Uterus (tissue), 2 donors: ENCODE measurements at regions not wholly inside any gene's neighbourhood (a gene's known extent, or its start where the extent isn't known, plus 50 kb on each side); places are given as distances from the start of the nearest gene placed in this dataset.

ENCODE experiments used
- POLR2A ChIP-seq, 2 donors: fragments of 450-650 bp; IDR thresholded peaks; one replicate each; pipeline ENCODE4 v1.6.1; 2016; ENCODE audit warnings: antibody characterized with exemption in 2 of 2, mild to moderate bottlenecking in 1 of 2, moderate library complexity in 1 of 2
- TF ChIP-seq, protein P1 (sequence below), 4 experiments: fragments of 200-600 bp in 2 of 4; fragments of 450-650 bp in 2 of 4; sonication (generic) in 2 of 4; IDR thresholded peaks; one replicate each; pipeline ENCODE4 v1.5.1; 2016 to 2019; ENCODE audit warnings: antibody characterized with exemption in 4 of 4, mild to moderate bottlenecking in 2 of 4, moderate library complexity in 1 of 4

DNA sequence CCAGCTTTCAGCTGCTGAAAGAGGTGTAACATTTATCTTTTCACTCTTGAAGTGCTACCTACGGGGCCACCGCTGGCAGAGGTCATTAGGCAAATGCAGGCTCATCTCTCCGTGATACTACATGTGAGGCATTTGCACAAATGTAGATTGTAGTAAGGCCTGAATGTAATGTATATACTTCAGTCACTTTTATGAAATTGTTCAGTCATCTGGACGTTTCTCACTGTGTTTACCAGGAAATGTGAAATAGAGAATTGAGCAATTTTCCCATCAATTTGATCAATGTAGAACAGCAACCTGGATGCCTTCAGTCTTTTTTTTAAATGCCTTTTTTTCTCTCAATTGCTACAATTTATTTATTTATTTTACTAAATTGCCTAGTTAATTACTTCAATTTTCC, 368.3 kb upstream of the AZI2 start:
- no peak for TF ChIP-seq POLR2A (IDR thresholded peaks at IDR 0.05)
- TF ChIP-seq, protein P1, sequence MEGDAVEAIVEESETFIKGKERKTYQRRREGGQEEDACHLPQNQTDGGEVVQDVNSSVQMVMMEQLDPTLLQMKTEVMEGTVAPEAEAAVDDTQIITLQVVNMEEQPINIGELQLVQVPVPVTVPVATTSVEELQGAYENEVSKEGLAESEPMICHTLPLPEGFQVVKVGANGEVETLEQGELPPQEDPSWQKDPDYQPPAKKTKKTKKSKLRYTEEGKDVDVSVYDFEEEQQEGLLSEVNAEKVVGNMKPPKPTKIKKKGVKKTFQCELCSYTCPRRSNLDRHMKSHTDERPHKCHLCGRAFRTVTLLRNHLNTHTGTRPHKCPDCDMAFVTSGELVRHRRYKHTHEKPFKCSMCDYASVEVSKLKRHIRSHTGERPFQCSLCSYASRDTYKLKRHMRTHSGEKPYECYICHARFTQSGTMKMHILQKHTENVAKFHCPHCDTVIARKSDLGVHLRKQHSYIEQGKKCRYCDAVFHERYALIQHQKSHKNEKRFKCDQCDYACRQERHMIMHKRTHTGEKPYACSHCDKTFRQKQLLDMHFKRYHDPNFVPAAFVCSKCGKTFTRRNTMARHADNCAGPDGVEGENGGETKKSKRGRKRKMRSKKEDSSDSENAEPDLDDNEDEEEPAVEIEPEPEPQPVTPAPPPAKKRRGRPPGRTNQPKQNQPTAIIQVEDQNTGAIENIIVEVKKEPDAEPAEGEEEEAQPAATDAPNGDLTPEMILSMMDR (IDR thresholded peaks at IDR 0.05): no peak
